NCI-H1092 (cell line): ENCODE measurements at regions not wholly inside any gene's neighbourhood (a gene's known extent, or its start where the extent isn't known, plus 50 kb on each side); places are given as distances from the start of the nearest gene placed in this dataset.

Source experiments
- DNase-seq: peaks from one replicate; lab custom pipeline; 2025; lab: John Stamatoyannopoulos, UW

DNA sequence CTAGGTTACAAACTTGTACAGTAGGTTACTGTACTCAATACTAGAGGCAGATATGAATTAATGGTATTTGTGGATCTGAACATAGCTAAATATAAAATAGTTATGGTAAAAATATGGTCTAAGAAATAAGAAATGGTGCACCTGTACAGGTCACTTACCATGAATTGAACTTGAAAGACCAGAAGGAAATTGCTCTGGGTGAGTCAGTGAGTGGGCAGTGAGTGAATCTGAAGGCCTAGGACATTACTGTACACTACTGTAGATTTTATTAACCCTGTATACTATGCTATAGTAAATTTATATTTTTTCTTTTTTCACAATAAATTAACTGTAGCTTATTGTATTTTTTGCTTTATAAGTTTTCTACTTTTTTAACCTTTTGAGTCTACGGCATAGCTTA, 1020.4 kb downstream of the CDH18 start:
- no peak for DNase-seq

DNA sequence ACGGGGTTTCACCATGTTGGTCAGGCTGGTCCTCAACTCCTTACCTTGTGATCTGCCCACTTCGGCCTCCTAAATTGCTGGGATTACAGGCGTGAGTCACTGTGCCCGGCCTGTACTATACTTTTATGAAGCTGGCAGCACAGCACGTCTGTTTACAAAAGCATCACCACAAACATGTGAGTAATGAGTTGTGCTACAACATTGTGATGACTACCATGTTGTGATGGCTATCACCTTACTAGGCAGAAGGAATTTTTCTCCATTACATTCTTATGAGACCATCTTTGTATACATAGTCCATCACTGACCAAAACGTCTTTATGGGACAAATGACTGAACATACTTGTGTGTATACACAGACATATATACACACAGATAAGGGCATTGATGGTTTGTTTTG, 1019.0 kb downstream of the CDH18 start:
- DNase-seq: no peak

DNA sequence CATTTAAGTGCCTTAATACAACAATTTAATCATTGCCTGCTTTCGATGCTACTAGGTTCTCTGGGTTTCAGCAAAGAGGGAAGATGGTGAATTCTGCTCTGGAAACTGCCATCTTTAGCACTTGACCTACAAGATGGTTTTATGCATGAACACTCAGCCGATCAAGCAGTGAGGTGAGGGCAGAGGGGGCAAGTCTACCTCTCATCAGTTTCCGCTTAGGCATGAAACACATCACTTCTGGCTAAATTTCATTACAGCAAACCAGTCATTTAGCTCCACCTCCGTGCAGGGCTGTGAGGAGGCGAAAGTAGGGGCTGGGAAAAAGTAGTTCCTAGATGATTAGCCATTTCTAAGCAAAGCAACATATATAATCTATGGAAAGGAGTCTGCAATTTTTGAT, 1018.0 kb downstream of the CDH18 start:
- no peak for DNase-seq

DNA sequence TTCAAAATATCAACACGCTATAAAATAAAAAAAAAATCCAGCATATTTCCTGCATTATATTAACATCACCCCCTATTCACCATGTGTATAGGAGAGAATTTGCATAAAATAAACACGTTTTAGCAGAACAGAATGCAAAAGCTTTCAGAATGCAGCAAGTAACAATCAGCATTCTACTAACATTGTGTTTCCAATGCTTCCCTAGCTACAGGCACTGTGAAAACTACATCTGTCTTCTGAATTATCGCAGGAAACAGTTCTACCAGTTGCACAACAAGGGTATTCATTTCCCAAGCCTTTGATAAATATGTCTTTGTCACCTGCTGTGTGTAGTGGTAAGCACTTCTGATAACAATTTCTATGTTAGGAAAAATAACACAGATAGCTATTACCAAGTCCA, 1015.8 kb downstream of the CDH18 start:
- no peak for DNase-seq

DNA sequence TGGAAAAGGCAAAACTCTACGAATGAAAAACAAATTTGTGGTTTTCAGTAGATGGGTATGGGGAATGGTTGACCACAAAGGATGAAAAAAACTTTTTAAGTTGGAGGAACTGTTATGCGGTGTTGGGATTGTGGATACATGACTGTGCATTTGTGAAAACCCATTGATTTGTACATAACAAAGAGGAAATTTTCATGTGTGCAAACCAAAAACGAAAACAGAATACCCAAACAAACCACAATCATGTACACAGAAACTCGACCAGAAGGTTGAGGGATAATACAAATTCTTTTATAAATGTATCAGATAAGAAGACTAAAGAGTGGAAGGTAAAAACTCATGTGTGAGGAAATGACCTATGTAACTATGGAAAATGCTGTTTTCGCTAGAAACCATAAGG, 1012.4 kb downstream of the CDH18 start:
- no peak for DNase-seq

DNA sequence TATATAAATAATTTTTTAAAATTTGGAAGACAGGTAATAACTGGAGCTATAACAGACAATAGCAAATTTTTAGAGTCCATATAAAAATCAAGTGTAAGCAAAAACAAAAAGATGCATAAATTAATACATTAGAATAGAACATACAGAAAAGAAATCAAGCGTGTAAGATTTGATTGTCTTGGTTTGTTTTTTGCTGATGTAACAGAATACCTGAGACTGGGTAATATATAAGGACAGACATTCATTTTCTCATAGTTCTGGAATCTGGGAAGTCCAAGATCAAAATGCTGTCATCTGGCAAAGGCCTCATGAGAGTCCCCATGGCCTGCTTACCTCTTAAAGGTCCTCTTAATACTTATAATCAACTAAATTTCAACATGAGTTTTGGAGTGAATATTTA, 1010.1 kb downstream of the CDH18 start:
- DNase-seq: no peak

DNA sequence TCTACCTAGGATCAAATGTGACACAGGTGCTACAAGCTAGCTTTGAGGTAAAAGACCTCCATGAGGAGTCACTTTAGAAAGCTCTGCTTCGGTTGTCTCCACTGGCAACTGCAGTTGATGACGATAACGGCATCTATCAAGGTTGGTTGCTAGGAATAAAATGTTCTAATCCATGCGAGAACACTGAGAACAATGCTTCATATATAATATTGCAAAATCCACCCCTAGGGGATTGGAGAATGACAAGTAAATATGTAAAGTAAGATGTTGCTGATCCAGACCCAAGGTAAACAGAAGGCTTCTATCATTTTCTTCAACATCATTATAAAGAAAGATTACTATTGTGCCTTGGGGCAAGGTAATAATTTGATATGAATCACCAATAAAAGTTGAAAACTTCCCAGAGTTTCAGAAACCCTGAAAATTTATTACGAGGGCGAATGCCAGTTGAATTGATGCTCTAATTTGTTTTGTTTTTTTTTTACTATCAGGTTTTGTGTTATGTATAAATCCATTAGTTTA, 1003.4 kb downstream of the CDH18 start:
- no peak for DNase-seq

DNA sequence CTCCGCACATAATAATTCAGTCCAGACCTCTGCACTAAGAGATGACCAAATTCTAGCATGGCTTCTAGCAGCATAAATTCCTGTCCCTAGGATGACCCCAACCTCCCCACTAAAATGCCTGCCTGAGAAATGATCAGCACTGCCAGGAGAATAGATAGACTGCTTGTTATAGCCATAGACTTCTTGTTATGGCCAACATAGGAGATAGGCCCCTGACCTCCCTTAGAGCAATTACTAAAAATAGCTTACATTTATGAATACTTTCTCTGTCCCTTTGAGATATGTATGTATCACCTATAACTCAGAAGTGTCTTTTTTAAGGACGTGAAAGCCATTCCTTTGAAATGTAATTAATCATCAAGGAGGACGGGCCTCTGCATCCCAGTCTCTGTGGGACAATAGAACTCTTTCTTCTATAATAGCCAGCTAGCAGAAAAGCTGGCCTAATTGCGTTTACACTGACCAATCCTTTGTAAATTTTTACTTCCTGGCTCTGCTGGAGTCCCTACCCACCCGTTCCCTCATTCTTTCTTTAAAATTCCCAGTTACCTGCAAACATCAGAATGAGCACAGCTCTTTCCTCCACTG, 1002.7 kb downstream of the CDH18 start:
- DNase-seq: no peak

DNA sequence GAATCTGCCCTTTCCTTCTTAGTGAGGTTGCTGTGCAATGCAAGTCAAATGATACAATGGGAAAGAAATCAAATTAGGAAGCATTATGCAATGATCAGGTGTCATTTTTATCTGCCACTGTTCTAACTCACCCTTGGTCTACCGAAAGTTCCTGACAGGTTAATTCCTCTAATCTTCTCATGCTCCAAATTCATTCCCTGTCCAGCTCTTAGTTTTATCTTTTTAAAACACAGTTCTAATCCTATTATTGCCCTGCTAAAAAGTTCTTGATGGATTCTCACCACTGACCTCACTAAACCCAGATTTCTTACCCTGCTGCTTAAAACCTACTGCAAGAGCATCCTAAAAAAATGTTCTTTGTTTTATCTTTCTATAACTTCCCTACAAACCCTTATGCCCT, 1000.9 kb downstream of the CDH18 start:
- no peak for DNase-seq

DNA sequence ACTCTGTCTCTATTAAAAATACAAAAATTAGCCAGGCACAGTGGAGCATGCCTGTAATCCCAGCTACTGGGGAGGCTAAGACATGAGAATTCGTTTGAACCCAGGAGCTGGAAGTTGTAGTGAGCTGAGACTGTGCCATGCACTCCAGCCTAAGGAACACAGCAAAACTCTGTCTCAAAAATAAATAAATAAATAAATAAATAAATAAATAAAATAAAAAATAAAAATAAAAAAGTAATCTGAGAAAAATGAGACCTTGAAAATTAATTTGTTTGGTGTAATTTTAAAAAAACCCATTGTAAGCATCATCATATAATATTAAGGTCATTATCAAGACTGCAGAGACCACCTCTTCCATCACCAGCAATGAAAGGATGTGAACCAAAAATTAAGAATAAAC, 997.1 kb downstream of the CDH18 start:
- DNase-seq: no peak

DNA sequence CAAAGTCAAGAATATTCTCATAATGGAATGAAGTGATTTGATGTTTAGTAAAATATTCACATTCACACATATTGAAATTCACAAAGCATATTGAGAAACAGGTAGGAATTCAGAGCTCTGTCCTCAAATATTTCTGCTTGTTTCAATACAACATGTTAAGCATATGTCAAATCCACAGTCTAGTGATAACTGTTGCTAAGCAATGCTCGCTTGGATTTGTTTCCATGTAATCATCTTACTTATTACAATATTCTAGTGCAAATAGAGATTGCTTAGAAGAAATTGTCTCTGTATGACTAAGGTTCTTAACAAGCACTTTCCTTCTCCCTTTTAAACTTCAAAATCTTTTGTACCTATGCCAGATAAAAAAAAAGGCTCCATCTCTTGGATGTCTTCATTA, 995.7 kb downstream of the CDH18 start:
- no peak for DNase-seq

DNA sequence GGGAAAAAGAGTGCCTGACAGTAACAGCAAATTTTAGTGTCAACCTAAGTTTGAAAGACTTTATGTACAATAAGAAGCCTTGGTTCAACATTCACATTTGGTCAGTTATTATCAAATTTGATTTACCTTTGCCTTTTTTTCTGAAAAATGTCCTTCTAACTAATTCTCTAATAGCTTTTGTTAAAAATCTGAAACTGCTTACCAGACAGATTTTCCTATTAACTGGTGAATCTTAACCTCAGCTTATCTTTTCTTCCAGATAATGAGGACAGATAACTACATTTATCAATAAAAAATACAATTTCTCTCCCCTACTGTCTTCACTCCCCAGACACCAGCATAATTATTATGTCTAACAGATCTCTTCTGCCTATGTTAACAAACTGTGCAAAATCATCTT, 988.5 kb downstream of the CDH18 start:
- no peak for DNase-seq

DNA sequence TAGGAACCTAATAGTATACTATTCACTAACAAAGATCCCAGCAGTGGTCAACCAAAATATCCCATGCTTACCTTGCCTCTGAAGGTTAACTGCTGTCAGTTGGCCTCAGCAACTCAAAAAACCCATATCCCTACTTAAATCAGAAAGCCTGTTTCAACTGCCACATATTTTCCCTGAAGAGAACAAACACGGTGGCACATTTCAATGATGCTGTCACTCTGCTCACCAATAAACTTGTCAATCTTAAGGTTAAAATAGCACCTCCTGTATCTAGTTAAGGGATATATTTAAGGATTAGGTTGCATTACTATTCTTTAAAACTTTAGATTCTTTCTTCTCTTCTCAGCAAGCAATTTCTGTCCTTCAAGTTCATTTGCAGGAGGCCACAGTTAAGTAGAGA, 986.9 kb downstream of the CDH18 start:
- DNase-seq: no peak

DNA sequence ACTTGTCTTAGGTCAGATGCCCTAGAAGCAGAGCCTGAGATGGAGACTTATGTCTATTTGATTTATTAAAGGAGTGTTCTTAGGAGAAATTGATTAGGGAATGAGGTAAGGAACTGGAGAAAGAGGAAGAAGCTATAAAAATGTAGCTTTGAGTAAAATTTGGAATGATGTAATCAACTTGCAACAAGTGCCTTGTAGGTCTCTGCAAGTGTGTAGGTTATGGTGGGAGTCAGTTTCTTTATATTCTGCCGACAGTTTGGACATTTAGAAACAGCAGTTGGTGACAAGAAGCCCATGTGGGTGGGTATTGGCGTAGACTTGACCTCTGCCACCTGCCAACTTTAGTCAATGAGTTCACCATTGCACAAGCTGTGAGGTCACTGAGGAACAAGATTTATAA, 986.5 kb downstream of the CDH18 start:
- no peak for DNase-seq

DNA sequence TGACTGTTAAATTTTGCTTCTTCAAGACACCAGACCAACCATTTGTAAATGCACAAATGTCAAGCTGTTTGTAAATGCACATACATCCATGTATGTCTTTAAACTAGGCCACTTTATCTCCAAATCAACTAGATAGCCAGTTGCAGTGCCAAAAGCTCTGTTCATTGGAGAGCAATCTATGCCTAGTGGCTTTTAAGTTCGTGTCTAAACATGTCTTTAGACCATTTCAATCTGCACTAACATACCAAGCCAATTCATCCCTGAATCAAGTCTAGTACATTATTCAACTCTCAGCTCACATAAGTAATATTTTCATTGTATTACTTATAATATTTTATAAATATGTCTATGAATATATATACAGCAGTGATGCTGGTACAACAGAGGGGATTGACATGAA, 985.9 kb downstream of the CDH18 start:
- DNase-seq: no peak

DNA sequence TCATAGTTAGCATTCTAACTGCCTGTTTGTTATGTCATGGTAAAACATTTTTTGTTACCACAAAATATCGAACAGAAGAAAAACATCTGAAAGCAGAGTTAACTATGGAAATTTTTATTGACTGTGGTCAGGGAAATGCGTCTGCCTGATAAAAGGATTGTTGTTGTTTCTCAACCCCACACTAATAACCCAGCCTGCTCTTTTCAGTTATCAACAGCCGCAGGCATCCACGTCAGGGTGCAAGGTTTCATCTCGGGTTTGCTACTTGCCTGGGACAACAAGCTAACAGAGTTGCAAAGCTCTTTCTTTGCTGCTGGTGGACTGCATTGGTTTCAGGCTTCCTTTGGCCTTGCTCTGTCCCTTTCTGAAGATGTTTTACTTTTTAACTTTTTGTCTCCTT, 969.2 kb downstream of the CDH18 start:
- no peak for DNase-seq

DNA sequence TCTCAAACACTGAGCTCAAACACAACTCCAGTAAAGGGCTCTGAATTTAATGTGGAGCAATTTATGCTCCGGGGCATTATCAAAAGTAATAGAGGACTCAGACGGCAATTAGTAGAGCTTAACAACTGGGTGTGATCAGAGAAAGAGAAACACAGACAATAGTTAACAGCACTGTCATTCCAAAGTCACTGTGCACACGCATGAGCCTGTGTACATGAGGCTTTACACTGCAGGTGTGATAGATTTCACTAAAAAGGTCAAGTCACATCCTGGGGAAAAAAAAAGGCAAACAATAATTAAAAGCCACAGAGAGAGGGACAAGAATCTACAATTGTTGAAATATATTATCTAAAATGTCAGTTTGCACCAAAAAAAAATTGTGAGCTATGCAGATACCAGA, 956.5 kb downstream of the CDH18 start:
- no peak for DNase-seq

DNA sequence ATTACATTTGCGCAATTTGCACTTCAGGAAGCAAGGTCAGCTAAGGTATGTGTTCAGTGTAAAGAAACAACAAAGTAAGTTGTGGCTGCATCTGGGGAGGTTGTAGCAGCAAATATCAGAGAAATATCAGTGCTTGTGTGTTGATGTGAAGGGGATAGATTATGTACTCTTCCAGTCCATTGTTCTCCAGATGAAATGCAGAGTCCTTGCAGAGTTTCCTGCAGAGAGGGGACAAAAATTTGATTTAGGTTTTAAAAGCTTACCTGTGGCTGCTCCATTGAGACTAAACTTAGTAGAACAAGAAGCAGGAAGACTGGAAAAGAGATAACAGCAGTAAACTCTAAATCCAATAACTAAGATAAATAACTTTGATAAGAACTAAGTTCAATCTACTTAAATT, 952.2 kb downstream of the CDH18 start:
- DNase-seq: no peak

DNA sequence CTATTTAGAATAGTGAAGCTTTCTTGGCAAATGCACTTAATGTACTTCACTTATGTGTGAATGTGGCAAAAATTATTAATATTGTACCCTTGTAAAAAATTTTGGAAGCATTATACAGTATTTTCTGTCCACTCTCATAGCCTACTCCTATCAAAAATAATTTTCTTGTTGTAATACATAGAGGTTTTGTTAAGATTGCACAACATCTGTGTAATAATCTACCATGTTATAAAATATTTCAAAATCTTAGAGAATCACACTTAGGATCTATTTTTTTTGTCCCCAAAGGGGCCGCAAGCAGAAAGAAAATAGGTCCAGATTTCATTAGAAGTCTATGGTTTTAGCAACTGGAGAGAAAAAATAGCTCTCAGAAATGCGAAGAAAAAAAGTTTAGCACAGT, 945.9 kb downstream of the CDH18 start:
- DNase-seq: no peak

DNA sequence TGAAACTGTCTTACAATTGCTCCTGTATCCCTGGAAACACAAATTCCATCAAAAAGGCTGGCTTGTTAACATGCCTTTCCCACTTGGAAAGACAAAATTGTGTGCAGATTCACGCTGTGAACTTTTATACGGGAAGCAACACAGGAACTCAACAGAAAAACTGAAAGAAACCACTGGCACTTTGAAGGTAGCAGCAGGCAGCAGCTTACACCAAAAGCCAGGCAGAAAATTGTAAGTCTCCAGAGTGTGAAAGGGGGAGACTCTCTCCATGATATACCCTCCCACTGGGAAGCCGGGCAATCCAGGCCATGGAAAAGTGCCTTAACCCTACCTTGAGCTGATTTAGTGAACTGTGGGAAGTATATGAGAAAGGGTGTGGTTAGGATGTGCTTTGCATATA, 943.7 kb downstream of the CDH18 start:
- DNase-seq: no peak

DNA sequence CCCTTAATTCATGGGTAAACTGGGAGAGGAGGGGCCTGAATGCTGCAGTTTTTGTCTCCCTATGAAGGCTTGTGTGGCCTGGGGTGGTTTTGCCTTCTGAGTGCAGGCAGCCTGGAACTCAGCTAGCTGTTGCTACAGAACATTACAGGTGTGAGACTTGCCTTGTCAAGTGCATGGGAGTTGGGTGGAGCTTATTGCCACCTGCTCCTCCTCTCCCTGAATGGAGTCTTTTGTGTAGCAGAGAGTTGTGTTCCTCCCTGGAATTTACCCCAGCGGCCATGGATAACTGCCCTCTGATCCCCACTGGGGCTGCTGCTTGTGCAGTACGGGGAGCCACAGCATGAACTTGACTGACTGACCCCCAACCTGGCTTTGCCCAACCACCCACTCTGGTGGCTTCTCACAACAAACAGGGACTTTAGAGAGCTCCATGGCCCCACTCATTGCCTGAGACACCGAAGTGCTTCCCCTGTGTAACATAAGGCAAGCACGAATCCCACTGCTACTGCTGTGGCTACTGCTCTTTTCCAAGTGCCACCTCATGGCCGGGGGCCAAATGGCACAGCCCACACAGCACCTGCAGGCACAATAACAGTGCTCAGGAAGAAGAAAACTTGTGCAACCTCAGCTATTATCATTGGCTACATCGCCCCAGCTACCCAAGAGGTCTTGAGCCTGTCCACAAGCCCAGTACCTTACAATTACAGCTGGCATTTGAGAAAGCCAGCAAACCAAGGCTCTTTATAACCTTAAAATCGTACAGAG, 942.9 kb downstream of the CDH18 start:
- no peak for DNase-seq

DNA sequence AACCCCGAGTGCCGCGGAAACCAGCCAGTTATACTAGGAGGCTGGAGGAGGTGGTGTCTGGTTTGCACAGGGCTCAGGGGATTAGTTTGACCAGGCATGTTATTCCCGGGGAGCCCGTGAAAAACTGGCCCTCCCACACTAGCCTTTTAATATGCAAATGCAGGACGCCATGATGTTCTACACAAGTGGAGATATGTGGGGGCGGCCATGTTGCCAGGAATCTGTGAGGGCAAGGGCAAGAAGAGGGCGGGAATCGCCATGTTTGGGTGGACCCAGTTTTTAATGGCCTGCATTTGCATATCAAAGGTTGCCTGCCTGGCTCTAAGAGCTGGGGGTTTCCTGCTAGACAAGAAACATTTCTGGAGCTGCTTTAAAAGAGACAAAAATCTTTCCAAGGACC, 940.7 kb downstream of the CDH18 start:
- DNase-seq: no peak

DNA sequence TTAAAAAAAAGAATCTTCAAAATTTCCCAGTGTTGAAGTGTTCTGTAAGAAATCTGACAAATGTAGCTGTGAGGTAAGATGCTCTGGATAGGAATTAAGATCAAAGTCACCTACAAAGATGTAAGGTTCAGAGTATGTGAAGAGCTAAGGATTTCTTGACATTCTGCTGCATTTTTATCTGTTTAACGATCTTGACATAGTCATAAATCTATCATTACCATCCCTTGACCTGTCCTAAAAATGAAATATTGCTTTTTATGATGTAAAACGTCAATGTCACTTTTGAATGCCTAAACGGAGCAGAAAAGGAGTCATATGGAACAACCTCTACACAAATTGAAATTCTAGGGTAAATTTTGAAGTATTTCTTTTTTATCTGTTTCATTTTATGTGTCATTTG, 939.3 kb downstream of the CDH18 start:
- no peak for DNase-seq

DNA sequence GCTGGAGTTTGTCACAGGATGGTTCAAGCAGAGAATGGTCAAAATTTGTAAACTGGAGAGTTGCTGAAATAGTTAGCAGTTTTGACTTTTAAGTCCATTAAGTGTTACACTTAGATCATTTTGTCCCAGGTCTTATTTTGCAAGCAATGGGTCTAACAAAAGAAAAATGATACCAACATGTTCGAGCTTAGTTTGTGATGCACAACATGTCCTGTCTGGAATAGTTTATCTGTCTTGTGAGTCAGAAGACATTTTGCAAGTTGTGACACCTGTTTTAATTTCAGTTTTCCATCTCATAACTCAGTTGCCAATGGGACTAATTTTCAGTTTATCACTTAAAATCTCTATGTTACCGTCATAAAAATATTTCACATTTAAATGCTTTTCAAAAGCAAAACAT, 929.8 kb downstream of the CDH18 start:
- DNase-seq: no peak
